HG03159 (cell line): ENCODE measurements at regions not wholly inside any gene's neighbourhood (a gene's known extent, or its start where the extent isn't known, plus 50 kb on each side); places are given as distances from the start of the nearest gene placed in this dataset.
"Not testable (repeated sequence)": the region's sequence is repeated elsewhere in the genome, so short reads cannot be mapped to it uniquely, and the experiment has no call there.

Experiments used
- ATAC-seq: cut with Tn5 transposase; IDR thresholded peaks from one replicate; pipeline ENCODE4 v1.9.1; 2021; ENCODE audit warnings: mild to moderate bottlenecking, moderate library complexity; ENCODE audit not compliant: unreplicated experiment

DNA sequence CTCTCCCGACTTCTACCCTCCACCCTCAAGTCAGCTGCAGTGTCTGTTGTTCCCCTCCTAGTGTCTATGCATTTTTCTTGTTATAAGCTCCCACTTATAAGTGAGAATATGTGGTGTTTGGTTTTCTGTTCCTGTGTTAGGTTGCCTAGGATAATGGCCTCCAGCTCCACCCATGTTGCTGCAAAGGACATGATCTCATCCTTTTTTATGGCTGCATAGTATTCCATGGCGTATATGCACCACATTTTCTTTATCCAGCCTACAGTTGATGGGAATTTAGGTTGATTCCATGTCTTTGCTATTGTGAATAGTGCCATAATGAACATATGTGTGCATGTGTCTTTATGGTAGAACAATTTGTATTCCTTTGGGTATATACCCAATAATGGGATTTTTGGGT is 80.7 kb downstream of the SPTSSA start:
- ATAC-seq: not testable (repeated sequence)

DNA sequence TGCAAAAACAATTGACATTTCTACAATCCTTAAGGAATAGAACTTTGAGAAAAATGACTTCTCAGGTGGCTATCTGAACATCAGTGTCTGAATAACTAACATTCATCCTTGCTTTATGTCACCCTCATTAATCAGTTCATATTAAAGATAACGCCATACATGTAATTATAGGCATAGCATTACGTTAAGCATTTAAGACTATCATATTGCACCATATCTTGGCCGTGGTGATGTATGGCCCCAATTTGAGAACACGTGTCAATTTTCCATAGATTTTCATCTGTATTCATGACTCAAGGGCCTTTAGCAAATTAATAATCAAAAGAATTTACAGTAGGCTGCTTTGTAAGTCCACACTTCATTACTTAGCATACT is 81.6 kb downstream of the SPTSSA start:
- no peak for ATAC-seq

DNA sequence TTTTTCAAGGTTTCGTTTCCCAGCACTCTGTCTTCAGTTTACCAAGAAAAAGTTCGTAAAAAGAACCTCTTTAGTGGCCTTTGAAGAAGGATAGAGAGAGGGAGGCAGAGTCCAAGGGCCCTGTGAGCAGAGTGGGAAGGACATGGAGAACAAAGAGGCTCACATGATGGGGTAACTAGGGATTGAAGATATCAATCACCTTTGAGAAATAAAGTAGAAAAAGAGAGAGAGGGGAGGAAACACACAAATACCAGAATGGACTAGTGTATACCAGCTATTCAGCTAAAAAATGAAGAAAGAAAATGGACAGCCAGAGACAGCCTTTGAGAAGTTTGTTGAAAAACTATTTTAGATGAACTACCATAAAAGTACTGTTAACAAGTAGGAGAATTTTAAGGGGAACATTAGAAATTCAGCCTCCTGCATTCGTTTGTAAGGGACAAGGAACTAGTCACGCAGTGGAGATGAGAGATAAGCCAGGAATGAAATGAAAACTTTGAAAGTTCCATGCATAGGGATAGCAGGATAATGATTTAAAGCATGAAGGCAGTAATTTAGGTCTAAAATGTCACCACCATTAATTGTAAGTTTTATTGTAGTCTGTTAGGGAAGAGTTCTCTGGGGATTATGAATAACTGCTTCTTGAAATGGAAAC is 82.1 kb downstream of the SPTSSA start:
- ATAC-seq: no peak

DNA sequence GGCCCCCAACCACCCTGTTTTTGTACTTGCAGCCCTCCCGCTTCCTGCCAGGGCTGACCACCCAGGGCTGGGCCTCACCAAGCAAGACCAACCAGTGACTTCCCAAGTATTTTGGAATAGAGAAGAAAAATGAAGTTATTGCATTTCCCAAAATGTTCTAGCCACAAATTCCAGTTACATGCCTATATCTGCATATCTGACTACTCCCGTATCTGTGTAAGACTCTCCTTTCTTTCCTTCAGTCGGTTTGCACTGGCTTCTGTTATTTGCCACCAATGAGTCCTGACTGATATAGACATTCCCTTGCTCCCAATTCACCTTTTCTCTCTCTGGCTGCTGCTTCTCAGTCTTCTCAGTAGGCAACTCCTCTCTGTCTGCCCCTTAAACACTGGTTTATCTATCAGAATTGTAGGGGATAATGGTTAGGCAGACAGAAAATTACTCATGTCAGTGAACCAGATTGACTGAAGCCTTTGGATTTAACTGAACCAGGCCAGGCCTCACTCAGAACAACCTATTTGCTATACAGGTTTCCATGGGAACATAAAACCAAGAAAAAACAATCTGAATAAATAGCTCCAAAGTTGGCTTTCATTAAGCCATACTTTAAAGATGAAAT is 85.3 kb downstream of the SPTSSA start:
- ATAC-seq: no peak

DNA sequence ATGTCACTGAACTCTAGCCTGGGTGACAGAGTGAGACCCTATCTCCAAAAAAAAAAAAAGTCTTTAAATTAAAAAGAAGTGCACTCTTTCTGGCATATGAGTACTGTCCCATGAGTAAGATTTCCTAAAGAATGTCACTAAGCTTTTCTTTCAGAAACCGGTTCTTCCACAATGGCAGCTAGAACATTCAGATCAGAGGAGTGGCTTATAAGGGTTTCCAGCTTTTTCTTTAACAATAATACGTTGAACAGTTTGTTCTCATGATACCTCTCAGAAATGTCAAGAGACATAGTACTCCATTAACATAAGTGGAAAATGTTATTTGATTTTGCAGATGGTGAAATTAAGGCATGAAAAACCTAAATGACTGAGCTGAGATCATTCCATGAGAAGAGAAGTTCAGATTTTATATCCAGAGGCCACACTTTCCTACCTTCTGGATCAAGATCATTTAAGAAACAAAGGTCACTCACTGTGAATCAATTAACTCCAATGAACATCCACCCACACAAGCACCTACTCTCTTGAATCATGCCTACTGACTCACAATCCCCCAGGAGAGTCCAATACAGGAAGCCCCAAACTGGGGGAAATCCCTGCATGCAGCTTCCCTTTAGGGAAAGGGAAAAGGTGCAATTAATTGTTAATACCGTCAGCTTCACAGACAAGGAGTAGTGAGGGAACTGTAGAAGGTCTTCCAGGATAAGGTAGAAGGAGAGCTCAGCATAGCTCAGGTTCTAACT is 86.9 kb downstream of the SPTSSA start:
- no peak for ATAC-seq

DNA sequence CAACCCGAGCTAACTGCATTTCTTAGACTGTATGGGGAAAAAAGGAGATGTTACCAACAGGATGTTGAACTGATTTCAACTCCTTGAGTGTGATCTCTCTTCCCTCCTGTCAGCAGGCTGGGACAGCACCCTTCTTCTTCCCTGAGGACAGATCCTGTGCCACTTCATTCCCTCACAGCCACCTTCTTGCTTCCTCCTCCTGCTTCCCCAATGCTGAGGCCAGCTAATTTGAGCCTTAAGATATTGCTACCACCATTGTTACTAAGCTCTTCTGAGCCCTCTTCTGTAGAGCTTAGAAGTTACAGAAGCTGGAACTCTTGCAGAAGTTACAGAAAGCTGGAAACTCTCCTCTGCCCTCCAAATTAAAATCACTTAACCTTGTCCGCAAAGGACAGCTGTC is 88.8 kb downstream of the SPTSSA start:
- ATAC-seq: no peak

DNA sequence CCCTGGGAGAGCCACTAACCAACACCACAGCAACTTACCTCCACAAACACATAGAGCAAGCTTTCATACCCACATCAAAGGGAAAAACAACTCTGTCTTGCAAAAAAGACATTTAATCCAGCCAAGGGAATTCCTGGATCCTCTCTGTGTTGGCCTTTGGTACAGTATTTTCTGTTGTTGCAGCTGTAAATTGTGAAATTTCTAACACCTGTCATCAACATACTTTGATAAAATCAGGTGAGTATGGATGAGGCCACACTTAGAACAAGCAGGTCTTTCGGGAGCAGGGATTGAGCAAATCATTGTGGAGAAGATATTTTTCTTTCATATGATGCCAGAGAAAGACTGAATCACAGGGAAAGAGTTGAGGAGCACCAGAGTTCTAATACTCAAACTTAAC is 89.3 kb downstream of the SPTSSA start:
- ATAC-seq: no peak

DNA sequence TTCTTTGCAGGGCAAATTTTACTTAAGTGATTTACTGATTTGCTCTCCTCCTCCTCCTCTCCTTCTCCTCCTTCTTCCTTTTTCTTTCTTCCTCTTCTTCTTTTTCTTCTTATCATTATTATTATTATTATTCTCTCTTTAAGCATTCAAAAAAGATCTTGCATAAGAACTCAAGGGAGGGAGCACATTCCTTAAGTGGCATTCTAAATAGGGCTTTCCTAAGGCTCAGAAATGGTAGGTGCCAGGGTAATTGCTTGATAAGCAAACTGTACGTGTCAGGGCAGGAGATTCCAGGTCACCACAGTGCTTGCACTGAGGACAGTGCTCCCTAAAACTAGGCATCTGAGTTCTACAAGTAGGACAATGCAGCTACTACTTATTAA is 92.4 kb downstream of the SPTSSA start:
- no peak for ATAC-seq

DNA sequence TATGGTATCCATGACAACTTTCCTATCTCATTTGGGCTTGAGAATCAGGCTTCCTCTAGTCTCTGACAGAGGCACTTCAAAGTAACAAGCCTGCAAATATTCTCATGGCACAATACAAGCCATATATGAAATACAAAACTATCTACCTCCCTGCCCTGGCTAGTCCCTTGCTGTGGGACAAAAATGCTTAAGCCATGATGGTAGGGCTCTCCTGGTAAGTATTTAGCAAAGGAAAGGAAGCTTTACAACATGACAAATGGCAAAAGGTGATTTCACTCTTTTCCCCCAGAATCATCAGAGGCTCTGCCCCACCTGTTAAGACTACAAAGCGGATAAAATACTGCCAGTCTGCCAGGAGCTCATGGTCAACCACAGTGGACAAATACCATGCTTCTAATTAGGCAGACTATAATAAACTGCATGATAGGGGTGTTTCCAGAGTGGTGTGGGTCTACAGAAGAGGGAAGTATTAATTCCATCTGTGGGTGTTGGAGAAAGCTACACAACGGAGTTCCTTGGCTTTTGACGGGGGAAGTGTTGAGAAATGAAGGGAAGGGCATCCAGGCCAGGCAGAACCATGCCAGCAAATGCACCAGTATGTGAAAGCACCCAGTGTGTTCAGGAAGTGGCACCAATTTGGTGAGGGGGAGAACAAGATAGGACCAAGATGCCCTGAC is 92.9 kb downstream of the SPTSSA start:
- no peak for ATAC-seq

DNA sequence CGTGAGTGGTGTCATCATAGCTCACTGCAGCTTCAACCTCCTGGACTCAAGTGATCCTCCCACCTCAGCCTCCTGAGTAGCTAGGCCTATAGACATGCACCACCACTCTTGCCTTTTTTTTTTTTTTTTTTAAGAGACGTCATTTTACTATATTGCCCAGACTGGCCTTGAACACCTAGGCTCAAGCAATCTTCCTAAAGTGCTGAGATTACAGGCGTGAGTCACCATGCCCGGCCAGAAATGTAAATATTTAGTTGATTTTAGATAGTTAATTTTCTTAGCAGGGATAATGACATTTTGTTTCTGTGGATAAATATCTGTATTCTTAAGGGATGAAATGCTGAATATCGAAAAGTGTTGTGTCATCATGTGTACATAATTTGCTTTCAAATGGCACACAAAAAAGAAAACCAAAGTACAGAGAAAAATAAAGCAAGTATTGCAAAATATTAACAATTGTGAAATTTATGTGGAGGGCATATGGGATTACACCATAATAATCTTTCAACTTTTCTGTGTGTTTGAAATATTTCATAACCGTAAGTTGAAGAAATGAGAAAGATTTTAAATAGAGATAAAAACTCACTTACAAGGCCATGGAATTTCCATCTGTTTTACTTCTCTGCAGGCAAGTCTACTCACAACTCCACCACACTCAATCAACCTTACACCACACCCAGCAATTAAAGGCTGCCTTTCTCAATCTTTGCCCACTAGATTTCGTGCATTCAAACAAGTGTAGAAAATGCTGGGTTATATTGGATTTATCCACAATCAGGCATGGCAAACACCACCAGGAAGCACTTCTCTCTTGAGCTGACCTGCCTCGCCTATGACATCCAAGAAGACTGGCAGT is 93.7 kb downstream of the SPTSSA start:
- no peak for ATAC-seq

DNA sequence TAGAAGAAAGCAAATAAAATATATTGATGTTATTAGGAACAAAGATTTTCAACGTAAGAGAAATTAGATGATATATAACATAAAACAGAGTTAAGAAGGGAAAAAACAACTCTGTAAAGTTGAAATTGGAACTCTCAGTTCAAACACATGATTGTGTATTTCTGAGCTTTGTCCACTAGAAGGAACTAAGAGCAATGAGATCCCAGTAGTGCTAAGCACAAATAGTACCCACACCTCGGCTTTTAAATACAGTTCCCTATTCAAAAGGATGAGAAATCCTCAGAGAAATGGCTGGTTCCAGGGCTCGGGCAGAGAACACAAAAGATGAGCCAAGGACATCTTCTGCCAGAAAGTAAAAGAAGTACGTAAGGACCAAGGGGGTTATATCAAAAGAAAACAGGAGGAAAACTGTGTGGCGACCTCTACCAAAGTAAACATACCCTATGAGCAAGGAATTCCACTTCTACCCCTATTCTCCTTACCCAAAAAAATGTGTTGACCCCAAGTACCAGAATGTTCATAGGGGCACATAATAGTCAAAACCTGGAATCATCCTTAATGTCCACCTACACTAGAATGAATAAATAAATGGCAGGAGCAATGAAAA is 96.6 kb downstream of the SPTSSA start:
- ATAC-seq: no peak

DNA sequence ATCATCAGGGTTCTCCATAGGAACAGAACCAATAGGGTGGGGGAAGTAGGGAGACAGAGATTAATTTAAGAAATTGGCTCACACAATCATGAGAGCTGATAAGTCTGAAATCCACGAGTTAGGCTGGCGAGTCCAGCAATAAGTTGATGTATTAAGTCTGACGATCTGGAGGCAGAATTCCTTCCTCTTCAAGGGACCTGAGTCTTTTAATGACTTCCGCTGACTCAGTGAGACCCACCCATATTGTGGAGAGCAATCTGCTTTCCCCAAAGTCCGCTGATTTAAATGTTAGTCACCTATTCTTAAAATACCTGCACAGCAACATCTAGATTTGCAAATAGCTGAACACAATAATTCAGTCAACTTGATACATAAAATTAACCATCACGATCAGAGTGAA is 97.8 kb downstream of the SPTSSA start:
- no peak for ATAC-seq

DNA sequence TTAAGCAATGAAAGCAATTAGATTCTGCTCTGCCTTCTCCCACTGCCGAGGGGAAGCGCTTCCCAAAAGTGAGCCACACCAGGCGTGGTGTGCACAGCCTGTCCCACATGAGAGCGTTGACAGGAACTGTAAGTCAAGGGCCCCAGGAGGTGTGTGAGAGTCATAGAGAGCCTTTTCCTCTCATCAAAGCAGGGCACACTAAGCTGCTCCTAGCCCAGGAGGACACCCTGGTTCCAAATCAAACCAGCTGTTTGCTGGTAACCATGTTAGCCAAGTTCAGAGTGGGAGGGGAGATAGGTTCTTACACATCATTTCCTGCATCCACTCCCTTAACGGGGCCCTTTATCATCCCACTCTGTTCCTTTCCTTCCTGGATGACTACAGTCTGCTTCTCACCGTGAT is 98.3 kb downstream of the SPTSSA start:
- ATAC-seq: no peak

DNA sequence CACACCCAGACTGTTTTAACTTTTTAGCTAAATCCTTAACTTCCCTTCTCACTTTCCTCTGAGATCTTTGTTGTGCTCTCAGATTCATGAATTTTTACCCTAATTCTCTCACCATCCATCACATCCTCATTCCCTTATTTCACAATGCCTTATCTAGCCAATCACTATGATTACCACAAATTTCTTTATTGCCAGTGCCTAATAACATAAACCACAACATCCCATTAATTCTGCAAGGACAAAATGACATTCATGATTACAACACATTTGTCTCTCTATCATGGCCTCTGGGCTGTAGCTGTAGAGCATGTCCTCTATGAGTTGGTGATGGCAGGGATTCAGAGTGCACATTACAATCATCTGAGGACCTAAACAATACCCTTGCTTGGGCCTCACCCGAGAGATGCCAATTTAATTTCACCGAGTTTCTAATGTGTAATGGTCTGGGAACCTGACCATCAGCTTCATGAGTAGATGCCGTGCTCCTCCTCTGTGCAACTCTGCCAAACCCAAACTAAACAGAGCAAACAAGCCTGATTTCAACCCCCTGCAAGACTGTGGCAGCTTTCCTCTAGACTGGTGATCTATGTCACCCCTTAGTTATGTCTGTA is 99.3 kb downstream of the SPTSSA start:
- no peak for ATAC-seq

DNA sequence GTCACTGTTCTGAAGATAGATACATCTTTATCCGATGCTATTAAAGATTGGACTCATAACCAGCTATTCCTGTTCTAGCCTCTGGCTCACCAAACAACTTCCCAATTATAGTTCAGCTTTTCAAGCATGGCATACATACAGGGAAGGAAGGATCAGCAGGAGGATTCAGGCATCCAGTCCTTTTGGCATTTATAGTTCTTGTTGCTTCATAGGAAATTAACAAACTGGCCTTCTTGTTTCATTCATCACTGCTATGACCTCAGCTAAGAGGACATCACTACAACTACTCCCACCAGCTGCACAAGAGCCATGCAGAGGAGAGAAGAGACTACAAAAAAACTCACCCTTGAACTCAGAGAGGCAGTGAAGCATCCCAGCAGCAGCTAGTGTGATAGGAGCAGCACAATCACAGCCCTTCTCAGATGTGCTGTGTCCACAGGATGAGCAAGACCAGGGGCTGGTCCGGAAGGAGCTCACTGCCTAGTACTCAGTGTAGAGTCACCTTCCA is 100.5 kb downstream of the SPTSSA start:
- ATAC-seq: no peak

DNA sequence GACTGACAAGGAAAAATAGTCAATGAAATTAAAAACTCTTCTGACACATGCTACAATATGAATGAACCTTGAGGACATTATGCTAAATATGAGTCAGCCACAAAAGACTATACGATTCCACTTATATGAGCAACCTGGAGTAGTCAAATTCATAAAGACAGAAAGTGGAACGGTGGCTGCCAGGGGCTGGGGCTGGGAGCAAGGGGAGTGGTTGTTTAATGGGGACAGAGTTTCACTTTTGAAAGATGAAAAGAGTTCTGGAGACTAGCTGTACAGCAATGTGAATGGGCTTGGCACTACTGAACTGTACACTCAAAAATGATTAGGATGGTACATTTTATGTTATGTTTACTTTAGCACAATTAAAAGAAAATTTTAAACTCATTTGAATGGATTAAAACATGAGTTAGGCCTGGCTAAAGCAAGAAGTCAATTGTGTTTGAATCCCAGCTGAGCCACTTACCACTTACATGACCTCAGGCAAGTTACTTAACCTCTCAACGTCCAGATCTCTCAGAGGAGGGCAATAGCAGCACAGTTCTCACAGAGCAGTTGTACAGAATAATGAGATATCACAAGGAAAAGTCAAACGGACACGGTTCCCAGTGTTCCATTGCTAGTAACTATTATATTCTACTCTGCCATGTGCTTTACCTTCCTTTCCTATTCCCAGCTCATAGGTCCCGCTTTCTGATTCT is 102.5 kb downstream of the SPTSSA start:
- no peak for ATAC-seq

DNA sequence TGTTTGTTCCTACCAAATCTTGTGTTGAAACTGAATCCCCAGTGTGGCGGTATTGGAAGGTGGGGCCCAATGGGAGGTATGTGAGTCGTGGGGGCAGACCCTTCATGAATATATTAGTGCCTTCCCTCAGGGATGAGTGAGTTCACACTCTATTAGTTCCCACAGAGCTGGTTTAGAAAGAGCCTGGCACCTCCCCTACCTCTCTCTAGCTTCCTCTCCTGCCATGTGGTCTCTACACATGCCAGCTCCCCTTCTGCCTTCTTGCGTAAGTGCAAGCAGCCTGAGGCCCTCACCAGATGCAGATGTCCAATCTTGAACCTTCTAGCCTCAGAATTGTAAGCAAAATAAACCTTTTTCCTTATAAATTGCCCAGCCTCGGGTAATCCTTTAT is 105.8 kb downstream of the SPTSSA start:
- ATAC-seq: no peak

DNA sequence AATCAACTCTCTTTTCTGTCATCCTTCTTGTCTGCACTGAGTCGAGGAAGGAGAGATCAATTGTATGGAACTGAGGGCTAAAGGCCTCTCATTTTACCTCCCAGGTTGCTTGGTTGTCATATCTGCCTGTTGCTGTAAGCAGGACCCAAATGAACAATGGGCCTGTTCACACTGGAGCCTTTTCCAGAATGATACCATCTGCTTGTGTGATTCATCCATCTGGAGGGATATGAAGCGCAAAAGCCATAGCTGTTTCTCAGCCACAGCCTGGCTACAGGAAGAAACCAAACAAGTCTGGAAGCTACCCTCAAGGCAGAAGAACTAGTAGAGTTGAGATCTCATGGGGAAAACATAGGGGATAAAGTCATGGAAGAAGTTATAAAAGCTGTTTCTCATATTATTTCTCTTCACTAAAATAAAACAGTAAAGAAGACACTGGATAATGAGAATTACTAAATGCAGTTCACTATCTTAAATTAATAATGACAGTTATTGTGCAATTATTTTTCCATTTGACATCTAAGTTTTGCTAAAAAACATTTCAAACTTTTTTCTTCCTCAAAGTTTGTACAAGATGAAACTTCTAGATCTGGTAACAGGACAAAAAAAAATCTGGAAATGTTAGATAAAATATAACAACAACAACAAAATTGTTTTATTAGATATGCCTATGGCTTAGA is 106.3 kb downstream of the SPTSSA start:
- ATAC-seq: no peak

DNA sequence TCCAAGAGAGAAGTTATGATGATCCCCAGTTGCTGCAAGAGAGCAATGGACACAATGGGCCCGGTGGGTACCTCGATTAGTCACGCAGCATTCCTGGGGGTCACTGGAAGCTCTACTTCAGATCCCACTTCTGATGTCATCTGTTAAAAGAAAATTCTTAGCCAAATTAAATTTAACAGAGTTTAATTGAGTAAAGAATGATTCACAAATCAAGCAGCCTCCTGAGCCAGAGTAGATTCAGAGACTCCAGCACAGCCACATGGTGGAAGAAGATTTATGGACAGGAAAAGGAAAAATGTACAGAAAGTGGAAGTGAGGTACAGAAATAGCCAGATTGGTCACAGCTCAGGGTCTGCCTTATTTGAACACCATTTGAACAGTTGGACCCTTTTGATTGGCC is 107.5 kb downstream of the SPTSSA start:
- ATAC-seq: no peak
